ENCODE measurements at regions not wholly inside any gene's neighbourhood (a gene's known extent, or its start where the extent isn't known, plus 50 kb on each side); places are given as distances from the start of the nearest gene placed in this dataset.

- TF ChIP-seq CTCF (IDR thresholded peaks at IDR 0.05) (no peak), POLR2A (IDR thresholded peaks at IDR 0.05) (no peak), POLR2AphosphoS5 (IDR thresholded peaks at IDR 0.05) (no peak)
Measured at GRCh38 chr14:25134184-25134583, 84.2 kb upstream of the STXBP6 start.
